ENCODE measurements at regions not wholly inside any gene's neighbourhood (a gene's known extent, or its start where the extent isn't known, plus 50 kb on each side); places are given as distances from the start of the nearest gene placed in this dataset.

- H3K14ac ChIP-seq (ENCODE audit: insufficient read length): no peak overlapping the region
- H3K79me1 ChIP-seq (ENCODE audit: low read depth, low read length): no peaks in the 10 kb centered on the region
- no peak for TF ChIP-seq BACH1 (IDR thresholded peaks at IDR 0.05; ENCODE audit: low read length)
- no peak for TF ChIP-seq RXRA (IDR thresholded peaks at IDR 0.05; ENCODE audit: insufficient read depth, low read depth, low read length)
- no peak for TF ChIP-seq EZH2 (IDR thresholded peaks at IDR 0.05; ENCODE audit: low read depth, low read length, severe bottlenecking)
- no peak for TF ChIP-seq POLR2AphosphoS5 (IDR thresholded peaks at IDR 0.05; ENCODE audit: low read depth, low read length)
- TF ChIP-seq NRF1 (IDR thresholded peaks at IDR 0.05; ENCODE audit: low read depth, low read length): no peak
- no peak for TF ChIP-seq EP300 (IDR thresholded peaks at IDR 0.05; ENCODE audit: borderline replicate concordance in 1 of 2, low read depth in 2 of 2, low read length in 2 of 2)
- H2AFZ ChIP-seq (ENCODE audit: low read length): no peak overlapping the region
- no peak overlapping the region for H3K9ac ChIP-seq (replicated peaks in 1 of 4; ENCODE audit: extremely low read depth in 1 of 4, low read depth in 3 of 4, low read length in 3 of 4)
- no peak overlapping the region for H2BK5ac ChIP-seq (ENCODE audit: low read depth, low read length)
- H3K79me2 ChIP-seq (ENCODE audit: control insufficient read depth in 1 of 2, insufficient read depth in 2 of 2, low read length in 2 of 2): no peaks in the 10 kb centered on the region
- FAIRE-seq (no peak), DNase-seq (ENCODE audit: low read depth in 1 of 2, low spot score in 2 of 2) (no peak)
- POLR2A ChIA-PET (ENCODE audit: partially characterized antibody): interaction anchor here (1.0 to 1.8 kb wide), 3 partner anchors 9 to 64 kb away, joined by 3 to 8 read pairs (median 3); no protein-coding TSS in a partner anchor
- no peak overlapping the region for H3K18ac ChIP-seq (ENCODE audit: extremely low read depth, low read length)
- CTCF ChIA-PET (ENCODE audit: partially characterized antibody): interaction anchor here (0.6 to 2.1 kb wide), 3 partner anchors 12 to 195 kb away, joined by 3 to 5 read pairs (median 3); no protein-coding TSS in a partner anchor
- H3K9me3 ChIP-seq (ENCODE audit: insufficient read depth in 2 of 2, low read depth in 1 of 2, low read length in 1 of 2): no peaks in the 10 kb centered on the region
- no peak overlapping the region for H3K27ac ChIP-seq (ENCODE audit: low read depth, low read length)
- no peak overlapping the region for H3K56ac ChIP-seq (replicated peaks; ENCODE audit: insufficient read length, low read depth, low read length)
- peaks cover 0 to 27% (median 18%) of the 10 kb centered on the region in 4 experiments; a peak in 6 of 7 replicates for H3K4me1 ChIP-seq (replicated peaks in 1 of 4; ENCODE audit: control insufficient read depth in 3 of 4, insufficient read depth in 4 of 4, low read length in 3 of 4)
- no peak overlapping the region for H2AK5ac ChIP-seq (ENCODE audit: low read depth, low read length)
- no peak overlapping the region for H3K4ac ChIP-seq (replicated peaks; ENCODE audit: insufficient read length, low read depth, low read length)
- no peak overlapping the region for H4K8ac ChIP-seq (ENCODE audit: extremely low read depth, insufficient read depth, low read length)
- H3K23ac ChIP-seq (ENCODE audit: insufficient read length): no peak overlapping the region
- H2BK12ac ChIP-seq (ENCODE audit: low read depth, low read length): no peak overlapping the region
- no peak overlapping the region for H2BK15ac ChIP-seq (ENCODE audit: low read length)
- H4K20me1 ChIP-seq (replicated peaks in 1 of 2; ENCODE audit: control insufficient read depth in 1 of 2, insufficient read depth in 2 of 2, low read length in 2 of 2): no peaks in the 10 kb centered on the region
- H2BK20ac ChIP-seq (ENCODE audit: low read length): no peak overlapping the region
- no peaks in the 10 kb centered on the region for H3K27me3 ChIP-seq (replicated peaks in 1 of 4; ENCODE audit: control insufficient read depth in 3 of 4, extremely low read depth in 1 of 4, insufficient read depth in 3 of 4, low read length in 3 of 4)
- no peak overlapping the region for H4K5ac ChIP-seq (ENCODE audit: insufficient read length, low read depth, low read length)
- no peak overlapping the region for H2BK120ac ChIP-seq (replicated peaks; ENCODE audit: low read depth, low read length)
- no peaks in the 10 kb centered on the region for H3K36me3 ChIP-seq (ENCODE audit: control insufficient read depth in 2 of 4, insufficient read depth in 4 of 4, low read length in 3 of 4)
- no peak overlapping the region for H4K91ac ChIP-seq (replicated peaks; ENCODE audit: insufficient read length, low read length)
- H3K4me2 ChIP-seq (ENCODE audit: insufficient read depth in 1 of 2, low read depth in 2 of 2, low read length in 2 of 2): no peak overlapping the region
- 64 to 100% methylated on average over 1 to 6 of the region's 6 CpGs for WGBS, 2 experiments (ENCODE audit: extremely low coverage in 1 of 2, insufficient coverage in 1 of 2, insufficient read length in 1 of 2, insufficient replicate concordance in 2 of 2, low coverage in 1 of 2, low lambda C conversion rate in 2 of 2, missing lambda C conversion rate in 1 of 2)
- H3K23me2 ChIP-seq (ENCODE audit: low read depth, low read length): no peaks in the 10 kb centered on the region
- H3K4me3 ChIP-seq (ENCODE audit: extremely low read depth in 1 of 4, insufficient read depth in 2 of 4, low read depth in 3 of 4, low read length in 4 of 4): no peak overlapping the region
Measured at GRCh38 chr3:150346266-150346665, 61.8 kb upstream of the TSC22D2 start.
